ENCODE measurements at regions not wholly inside any gene's neighbourhood (a gene's known extent, or its start where the extent isn't known, plus 50 kb on each side); places are given as distances from the start of the nearest gene placed in this dataset.
"Not testable (repeated sequence)": the region's sequence is repeated elsewhere in the genome, so short reads cannot be mapped to it uniquely, and the experiment has no call there.

GRCh38 chr17:27954548-27955495, 61.7 kb upstream of the LYRM9 start:
- CTCF ChIA-PET: no interaction called here
- Histone ChIP-seq H3K27me3 (ENCODE audit: control insufficient read depth in 1 of 2, insufficient read depth in 2 of 2, low read length in 2 of 2) (peaks cover 0 to 8% of the 10 kb centered on the region in 2 experiments), H3K4me3 (ENCODE audit: low read length) (no peak overlapping the region), H3K9me3 (ENCODE audit: control insufficient read depth in 1 of 2, insufficient read depth in 1 of 2, low read length in 2 of 2) (no peaks in the 10 kb centered on the region), H3K4me1 (ENCODE audit: insufficient read depth, low read length) (no peaks in the 10 kb centered on the region), H3K27ac (ENCODE audit: low read depth in 1 of 2, low read length in 2 of 2) (no peak overlapping the region), H3K36me3 (ENCODE audit: insufficient read depth, low read length) (no peaks in the 10 kb centered on the region)
- DNase-seq (no peak), ATAC-seq (ENCODE audit: poor library complexity) (no peak)
- no peak overlapping the region for H3K27ac Mint-ChIP-seq
- peaks cover 19% of the 10 kb centered on the region for H3K27me3 Mint-ChIP-seq
- no peaks in the 10 kb centered on the region for H3K9me3 Mint-ChIP-seq
- intact Hi-C loops (cut with DNase I, micrococcal nuclease): no loop called here
- no peak for TF ChIP-seq CTCF (IDR thresholded peaks at IDR 0.05)
- POLR2A ChIA-PET: no interaction called here
- H3K4me1 Mint-ChIP-seq (ENCODE audit: low read depth): no peaks in the 10 kb centered on the region
- no peaks in the 10 kb centered on the region for H3K36me3 Mint-ChIP-seq (ENCODE audit: low read depth)
- H3K4me3 Mint-ChIP-seq: no peak overlapping the region

GRCh38 chr17:27956601-27957445, 63.7 kb upstream of the LYRM9 start:
- H3K27ac Mint-ChIP-seq: no peak overlapping the region
- Histone ChIP-seq H3K9me3 (ENCODE audit: control insufficient read depth in 1 of 2, insufficient read depth in 1 of 2, low read length in 2 of 2) (no peaks in the 10 kb centered on the region), H3K27me3 (ENCODE audit: control insufficient read depth in 1 of 2, insufficient read depth in 2 of 2, low read length in 2 of 2) (peaks cover 0 to 3% of the 10 kb centered on the region in 2 experiments), H3K27ac (ENCODE audit: low read depth in 1 of 2, low read length in 2 of 2) (no peak overlapping the region), H3K36me3 (ENCODE audit: insufficient read depth, low read length) (no peaks in the 10 kb centered on the region), H3K4me3 (ENCODE audit: low read length) (no peak overlapping the region), H3K4me1 (ENCODE audit: insufficient read depth, low read length) (no peaks in the 10 kb centered on the region)
- H3K9me3 Mint-ChIP-seq: no peaks in the 10 kb centered on the region
- H3K4me3 Mint-ChIP-seq: no peak overlapping the region
- no peaks in the 10 kb centered on the region for H3K4me1 Mint-ChIP-seq (ENCODE audit: low read depth)
- ATAC-seq (ENCODE audit: poor library complexity) (no peak), DNase-seq (no peak)
- POLR2A ChIA-PET: no interaction called here
- no peak for TF ChIP-seq CTCF (IDR thresholded peaks at IDR 0.05)
- no peaks in the 10 kb centered on the region for H3K36me3 Mint-ChIP-seq (ENCODE audit: low read depth)
- peaks cover 16% of the 10 kb centered on the region for H3K27me3 Mint-ChIP-seq
- intact Hi-C loops (cut with DNase I, micrococcal nuclease): no loop called here
- CTCF ChIA-PET: no interaction called here

- H3K9me3 ChIP-seq (ENCODE audit: control insufficient read depth in 1 of 2, insufficient read depth in 1 of 2, low read length in 2 of 2); CTCF ChIA-PET; H3K27ac Mint-ChIP-seq; POLR2A ChIA-PET; H3K36me3 Mint-ChIP-seq (ENCODE audit: low read depth); H3K4me3 ChIP-seq (ENCODE audit: low read length); DNase-seq; H3K4me1 ChIP-seq (ENCODE audit: insufficient read depth, low read length); intact Hi-C loops (cut with DNase I, micrococcal nuclease); ATAC-seq (ENCODE audit: poor library complexity); H3K4me3 Mint-ChIP-seq; H3K27me3 ChIP-seq (ENCODE audit: control insufficient read depth in 1 of 2, insufficient read depth in 2 of 2, low read length in 2 of 2); H3K36me3 ChIP-seq (ENCODE audit: insufficient read depth, low read length); H3K9me3 Mint-ChIP-seq; H3K27ac ChIP-seq (ENCODE audit: low read depth in 1 of 2, low read length in 2 of 2); H3K4me1 Mint-ChIP-seq (ENCODE audit: low read depth): not testable (repeated sequence)
- H3K27me3 Mint-ChIP-seq: peaks cover 15% of the 10 kb centered on the region
Measured at GRCh38 chr17:27957446-27957793, 64.3 kb upstream of the LYRM9 start.
